G401.6 (cell line): ENCODE measurements at regions not wholly inside any gene's neighbourhood (a gene's known extent, or its start where the extent isn't known, plus 50 kb on each side); places are given as distances from the start of the nearest gene placed in this dataset.
"Not testable (repeated sequence)": the region's sequence is repeated elsewhere in the genome, so short reads cannot be mapped to it uniquely, and the experiment has no call there.

Experiments used
- FAIRE-seq: peaks from 2 replicates; lab custom pipeline; 2012; peaks lifted over from hg19 to GRCh38; lab: Jason Lieb, UNC

DNA sequence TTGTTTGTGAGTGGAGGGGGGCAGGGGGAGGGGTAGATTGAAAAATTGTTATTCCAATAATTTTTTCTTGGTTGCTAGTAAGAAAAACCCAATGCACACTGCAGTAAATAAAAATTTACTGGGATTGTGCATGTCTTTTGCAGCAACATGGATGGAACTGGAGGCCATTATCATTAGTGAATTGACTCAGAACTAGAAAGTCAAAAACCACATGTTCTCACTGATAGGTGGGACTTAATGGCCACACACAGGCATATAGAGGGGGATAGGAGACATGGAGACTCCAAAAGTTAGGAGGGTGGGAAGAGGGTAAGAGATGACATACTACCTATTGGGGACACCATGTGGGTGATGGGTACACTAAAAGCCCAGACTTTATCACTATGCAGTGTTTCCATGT, 67.2 kb downstream of the BUB3 start:
- FAIRE-seq, result no peak

DNA sequence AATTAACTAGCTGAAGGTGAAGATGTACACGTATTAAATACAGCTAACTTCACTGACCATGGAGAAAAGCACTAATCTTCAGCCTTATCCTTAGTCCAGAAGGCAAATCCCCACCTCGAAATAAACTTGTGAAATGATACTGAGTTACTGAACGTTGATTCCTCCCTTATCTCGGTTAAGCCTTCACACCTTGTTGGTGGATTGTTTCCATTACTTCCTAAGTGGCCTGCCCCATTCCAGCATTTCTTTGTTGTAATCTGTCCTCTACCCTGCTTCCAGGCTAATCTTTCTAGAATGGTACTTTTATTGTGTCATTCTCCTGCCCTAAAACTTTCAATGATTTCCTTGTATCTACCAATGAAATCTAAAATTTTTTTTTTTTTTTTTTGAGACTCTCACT, 68.6 kb downstream of the BUB3 start:
- FAIRE-seq, result no peak

DNA sequence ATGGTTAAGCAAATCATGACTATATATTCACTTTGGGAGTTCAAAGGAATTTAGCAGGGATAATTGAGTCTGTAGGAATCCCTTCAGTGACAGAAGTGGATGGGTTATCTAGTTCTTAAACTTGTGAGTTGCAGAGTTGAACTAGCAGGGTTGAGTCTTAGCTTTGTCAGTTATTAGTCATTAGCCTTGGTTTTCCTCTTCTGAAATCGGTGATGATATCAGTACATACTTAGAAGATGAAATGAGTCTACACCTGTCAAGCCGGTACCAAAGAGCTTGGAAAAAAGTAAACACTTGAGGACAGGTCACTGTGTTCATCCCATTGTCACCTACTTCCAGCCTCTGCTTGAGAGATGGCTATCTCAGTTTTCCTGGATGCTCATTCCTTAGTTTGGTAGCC, 73.5 kb downstream of the BUB3 start:
- no peak for FAIRE-seq

DNA sequence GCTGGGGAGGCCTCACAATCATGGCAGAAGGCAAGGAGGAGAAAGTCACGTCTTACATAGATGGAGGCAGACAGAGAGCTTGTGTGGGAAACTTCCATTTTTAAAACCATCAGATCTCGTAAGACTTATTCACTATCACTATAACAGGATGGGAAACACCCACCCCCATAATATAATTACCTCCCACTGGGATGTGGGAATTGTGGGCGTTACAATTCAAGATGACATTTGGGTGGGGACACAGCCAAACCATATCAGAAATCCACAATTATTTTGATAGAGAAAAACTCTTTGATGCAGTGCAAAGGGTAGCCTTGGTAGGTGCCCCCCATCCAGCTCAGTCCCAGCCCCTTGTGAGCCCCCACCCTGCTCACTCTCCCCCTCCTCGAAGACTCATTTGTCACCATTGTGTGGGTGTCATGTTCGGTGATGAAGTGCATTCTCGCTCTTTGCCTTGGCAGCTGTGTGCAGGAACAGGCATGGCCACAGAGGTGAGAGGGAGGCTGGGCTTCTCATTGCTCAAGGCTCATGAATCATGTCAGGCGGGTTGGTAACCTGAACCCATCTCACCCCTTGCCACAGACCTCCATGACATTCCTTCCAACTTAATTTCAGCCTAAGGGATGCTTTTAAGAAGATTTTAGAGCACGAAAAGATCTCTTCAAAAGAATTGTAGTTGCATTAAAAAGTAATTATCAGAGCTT, 75.9 kb downstream of the BUB3 start:
- no peak for FAIRE-seq

DNA sequence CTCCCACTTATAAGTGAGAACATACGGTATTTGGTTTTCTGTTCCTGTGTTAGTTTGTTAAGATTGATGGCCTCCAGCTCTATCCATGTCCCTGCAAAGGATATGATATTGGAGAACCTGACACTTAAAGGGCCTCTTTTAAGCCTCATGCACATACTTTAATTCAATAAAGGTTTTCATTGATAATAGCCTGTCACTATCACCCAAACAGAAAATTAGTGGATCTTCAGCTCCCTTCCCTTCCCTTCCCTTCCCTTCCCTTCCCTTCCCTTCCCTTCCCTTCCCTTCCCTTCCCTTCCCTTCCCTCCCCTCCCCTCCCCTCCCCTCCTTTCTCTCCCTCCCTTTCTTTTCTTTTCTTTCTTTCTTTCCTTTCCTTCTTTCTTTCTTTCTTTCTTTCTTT, 78.7 kb downstream of the BUB3 start:
- FAIRE-seq, result not testable (repeated sequence)

DNA sequence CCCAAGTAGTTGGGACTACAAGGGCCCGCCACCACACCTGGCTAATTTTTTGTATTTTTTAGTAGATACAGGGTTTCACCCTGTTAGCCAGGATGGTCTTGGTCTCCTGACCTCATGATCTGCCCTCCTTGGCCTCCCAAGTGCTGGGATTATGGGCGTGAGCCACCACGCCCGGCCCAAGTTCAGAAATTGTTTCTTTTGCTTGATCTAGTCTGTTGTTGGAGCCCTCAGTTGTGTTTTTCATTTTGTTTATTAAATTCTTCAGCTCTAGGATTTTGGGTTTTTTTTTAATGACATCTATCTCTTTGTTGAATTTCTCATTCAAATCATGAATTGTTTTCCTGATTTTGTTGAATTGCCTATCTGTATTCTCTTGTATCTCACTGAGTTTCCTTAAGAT, 80.8 kb downstream of the BUB3 start:
- FAIRE-seq, result not testable (repeated sequence)

DNA sequence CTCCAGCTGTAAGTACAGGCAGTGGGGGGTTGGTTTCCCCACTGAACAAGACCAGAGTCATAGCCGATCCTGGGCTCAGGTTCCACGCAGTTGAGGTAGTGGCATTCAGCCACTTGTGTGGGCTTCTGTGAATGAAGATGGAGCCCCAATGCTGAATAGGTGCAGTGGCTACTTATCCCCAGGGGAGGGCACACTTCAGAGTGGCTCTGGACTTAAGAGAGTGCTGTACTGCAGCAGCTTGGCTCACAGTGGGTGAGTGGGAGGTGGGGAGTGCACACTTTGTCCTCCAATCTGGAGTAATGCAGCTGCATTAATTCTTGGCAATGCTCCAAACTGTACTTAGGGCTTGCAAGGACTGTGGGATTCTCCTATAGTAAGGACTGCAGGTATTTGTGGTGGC, 81.9 kb downstream of the BUB3 start:
- FAIRE-seq, result no peak

DNA sequence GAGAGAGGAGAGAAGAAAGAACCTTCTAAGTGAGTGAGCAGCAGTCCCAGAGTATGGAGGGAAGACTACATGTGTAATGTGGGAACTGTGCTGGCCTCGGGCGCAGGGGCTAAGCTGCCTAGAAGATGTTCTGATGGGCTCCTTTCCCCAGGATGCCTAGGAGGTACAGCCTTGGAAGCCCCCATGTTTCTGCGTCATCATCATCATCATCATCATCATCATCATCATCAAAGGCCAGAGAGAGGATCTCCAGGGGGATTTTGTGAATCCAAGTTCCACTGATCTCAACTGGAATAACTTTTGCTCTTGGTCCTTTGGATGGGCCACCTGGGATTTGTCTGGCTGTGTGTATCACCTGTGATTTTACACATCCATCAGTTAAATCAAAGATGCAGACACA, 86.0 kb downstream of the BUB3 start:
- FAIRE-seq, result no peak

DNA sequence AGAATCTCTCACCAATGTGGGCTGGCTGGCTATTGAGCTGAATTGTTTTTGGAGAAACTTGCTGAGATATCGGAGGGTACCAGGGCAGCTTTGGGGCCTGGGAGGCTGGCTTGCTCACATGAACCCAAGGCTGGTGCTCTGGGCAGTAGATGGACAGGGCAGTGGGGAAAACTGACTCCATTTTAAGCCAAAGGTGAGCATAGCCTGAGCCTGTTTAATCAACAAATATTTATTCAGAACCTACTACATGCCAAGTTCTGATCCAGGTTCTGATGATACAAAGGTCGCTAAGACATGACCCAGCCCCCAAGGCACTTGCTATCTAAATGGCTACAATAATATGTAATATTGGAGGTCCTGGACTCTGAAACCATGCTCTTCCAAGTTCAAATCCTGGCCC, 86.6 kb downstream of the BUB3 start:
- FAIRE-seq, result no peak

DNA sequence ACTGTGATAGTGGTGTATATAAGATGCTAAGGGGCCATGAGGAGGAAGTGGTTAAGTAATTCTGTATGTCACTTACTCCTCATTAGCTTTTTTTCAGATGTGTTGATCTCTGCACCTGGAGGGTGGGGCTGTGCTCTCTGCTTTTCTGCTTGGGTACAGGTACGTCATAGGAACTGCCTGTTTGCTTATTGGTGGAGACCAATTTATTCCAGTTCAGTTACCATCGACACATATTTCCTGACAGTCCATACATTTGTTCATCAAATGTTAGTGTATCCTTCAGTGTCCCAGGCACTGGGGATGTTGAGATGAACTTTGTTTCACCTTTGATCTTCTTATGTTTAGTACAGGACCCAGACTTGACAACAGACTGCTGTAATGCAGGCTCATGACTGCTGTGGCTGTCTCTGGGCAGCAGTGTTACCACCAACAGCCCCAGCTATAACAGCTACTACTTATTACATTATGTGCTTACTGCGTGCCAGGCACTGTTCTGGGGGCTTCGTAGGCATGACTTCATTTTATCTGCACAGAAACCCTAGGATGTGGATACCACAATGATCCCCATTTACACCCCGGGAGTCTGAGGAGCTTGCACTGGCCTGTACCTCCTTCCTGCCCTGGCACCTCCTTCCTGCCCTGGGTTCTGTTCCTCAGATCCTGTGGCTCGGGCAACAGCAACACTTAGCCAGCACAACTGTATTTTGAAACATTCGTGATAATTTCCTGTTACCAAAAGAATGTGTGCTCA, 87.4 kb downstream of the BUB3 start:
- no peak for FAIRE-seq

DNA sequence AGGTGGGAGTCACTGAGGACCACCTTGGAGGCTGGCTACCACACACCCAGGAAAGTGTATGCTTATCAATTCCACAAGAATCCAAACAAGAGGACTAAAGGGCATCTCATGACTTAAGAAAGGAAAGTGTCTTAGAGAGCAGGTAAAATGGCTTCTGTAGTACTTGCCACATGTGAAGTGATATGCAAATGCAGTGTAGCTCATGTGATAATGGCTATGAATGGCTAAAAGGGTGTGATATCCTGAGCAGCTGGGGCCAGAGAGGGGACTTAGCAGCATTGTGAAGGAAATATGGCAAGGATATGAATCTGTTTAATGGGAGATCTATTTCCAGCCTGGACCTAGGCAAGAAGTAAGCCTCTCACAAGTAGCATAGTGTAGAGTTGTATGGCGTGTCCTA, 90.5 kb downstream of the BUB3 start:
- no peak for FAIRE-seq

DNA sequence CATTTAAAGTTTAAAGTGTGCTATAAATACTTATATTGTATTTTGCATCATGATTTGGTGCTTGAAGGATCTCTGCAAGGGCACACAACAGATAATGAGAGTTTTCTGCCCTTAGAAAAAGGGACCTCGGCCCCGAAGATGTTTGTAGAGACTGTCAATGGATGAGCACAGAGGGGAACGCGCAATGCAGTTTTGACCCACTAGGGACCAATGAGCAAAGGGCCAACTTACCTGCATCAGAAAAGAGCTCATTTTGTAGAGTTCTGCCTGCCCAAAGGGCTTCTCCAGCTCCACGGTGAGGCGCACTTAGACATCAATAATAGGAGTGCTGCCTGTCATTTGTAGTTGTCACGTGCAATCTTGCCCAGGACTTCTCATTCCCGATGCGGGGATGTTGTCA, 91.1 kb downstream of the BUB3 start:
- FAIRE-seq, result no peak

DNA sequence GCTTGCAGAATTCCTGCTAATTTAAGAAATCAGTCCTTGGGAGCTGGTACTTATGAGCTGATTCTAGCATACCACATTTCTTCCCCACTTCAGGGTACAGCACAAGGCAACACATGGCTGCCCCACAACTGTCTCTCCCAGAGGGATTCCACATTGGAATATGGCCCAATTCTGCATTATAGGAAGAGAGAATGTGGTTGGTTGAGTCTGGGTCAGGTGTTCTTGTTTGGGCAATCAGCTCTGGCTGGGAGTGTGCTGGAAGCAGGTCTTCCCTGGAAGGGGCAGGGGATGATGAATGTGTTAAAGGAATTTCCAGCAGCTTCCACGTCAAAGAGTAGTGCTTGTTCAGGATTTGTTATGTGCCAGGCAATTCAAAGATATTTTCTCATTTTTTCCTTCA, 95.7 kb downstream of the BUB3 start:
- no peak for FAIRE-seq

DNA sequence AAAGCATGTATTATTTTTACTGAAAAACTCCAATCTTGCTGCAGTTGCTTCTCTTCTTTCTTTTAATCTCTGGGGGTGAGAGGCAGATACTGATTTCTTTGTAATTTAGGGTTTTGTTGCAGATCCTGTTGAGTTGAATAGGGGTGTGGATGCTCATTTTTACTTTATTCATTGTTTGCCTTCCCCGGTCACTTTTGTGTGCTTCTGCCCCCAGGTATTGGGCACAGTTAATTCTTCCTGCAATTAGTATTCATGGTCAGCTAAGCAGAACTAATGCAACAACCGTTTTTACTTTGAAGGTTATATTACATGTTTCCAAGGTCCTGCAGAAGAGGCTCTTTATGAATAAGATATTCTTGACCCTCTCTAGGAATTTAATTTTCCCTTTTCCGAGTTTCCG, 96.4 kb downstream of the BUB3 start:
- no peak for FAIRE-seq

DNA sequence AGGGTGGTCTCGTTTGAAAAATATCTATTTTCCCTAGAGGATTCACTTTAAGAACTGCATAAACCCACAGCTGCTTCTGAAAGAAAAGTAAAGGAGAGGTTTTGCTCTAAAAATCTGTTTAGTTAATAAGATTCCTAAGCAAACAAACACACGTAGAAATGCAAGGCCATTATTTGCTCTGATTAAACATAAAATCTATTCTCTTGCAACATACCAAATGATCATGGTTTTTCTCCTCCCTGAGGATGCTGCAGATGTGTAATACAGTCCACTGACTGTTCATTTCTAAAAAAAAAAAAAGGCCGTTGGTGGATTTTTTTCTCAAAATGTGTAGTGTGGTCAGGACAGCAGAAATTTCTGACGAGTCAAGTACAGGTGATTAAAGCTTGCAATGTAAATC, 98.6 kb downstream of the BUB3 start:
- FAIRE-seq, result no peak

DNA sequence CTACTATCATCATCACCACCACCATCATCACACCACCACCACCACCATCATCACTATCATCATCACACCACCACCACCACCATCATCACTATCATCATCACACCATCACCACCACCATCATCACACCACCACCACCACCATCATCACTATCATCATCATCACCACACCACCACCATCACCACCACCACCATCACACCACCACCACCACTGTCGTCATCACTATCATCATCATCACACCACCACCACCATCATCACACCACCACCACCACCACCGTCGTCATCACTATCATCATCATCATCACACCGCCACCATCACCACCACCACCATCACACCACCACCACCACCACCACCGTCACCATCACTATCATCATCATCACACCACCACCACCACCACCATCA, 100.1 kb downstream of the BUB3 start:
- not testable (repeated sequence) for FAIRE-seq

DNA sequence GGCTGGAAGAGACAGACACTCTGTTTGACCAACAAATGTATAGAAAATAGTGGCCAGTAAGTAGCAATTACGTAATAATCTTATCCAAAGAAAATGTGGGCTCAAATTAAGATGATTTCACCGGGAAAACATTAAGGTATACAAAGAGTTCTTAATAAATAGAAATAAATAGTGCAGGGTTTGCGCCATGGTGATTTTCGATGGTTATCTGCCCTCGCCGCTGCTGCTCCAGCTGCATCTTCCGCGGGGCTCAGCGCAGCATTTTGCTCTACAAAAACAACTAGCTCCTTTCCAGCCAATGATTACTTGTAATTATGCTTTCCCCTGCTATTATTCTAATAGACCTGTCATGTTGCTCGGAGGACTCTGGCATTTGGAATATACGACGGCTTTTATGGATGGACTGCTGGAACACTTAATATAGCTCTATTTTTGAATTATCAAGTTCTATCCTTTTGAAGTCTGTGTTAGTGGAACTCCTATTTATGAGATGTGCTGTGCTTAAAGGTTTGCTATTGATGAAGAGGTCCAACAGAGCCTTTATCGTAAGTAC, 103.8 kb downstream of the BUB3 start:
- no peak for FAIRE-seq

DNA sequence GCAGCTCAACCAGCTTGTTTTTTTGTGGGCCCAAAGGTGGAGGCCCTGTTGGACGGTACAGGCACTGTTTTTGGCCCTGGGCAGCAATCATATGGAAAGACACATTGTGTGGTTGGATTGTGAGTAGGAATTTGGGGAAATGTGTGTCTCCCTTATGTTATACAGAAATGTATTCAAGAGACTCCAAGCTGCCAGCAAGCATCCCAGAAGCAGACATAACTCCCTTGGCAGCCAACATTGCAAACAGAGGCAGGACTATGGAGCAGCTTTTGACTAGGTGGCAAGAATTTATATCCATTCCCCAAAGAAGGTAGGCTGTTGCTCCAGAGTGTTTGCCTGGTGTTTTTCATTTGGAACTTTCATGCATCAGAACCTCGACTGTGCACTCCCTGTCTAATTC, 104.9 kb downstream of the BUB3 start:
- no peak for FAIRE-seq

DNA sequence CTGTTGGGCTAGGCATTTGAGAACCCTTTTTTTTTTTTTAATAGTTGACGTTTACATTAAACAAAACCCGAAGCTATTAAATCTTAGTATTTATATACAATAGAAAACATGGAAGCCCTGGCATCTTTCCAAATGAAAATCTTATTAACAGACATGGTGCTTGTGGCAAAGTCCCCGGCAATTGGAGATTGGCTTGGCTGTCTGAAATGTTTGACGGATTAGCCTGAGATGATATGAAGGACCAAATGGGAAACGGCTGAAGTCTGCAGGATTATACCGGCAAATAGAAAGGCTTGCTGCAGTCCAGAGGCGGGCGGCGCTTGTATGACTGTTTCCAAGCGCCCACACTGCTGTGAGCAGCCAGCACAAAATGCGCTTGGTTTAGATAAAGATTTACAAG, 105.6 kb downstream of the BUB3 start:
- no peak for FAIRE-seq

DNA sequence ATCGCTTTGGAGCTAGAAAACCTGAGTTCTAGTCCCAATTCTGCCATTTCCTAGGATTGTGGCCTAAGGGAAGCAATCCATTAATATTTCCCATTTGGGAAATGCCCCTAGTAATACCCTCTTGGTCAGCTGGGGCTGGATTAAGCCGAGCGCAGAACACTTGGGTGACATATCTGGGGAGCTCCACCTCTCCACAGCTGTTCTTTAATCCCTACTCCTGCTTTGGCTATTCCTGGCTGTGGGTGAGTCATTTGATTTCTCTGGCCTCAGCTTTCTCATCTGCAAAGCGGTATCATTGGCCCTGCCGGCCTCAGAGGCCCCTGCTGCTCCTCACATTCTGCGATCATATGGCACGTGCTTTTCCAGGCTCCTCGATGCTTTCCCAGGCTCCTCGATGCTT, 108.3 kb downstream of the BUB3 start:
- no peak for FAIRE-seq

DNA sequence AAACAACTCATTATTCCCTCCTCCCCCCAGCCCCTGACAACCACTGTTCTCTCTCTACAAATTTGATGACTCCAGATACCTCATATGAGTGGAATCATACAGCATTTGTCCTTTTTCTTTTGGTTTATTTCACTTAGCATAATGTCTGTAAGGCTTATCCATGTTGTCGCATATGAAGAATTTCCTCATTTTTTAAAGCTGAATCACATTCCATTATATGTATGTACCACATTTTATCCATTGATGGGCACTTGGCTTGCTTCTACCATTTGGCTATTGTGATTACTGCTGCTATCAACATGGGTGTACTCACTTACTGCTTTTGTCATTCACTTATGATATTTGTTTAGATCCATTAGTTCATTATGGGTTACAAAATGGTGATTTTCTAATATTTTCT, 112.8 kb downstream of the BUB3 start:
- FAIRE-seq, result no peak

DNA sequence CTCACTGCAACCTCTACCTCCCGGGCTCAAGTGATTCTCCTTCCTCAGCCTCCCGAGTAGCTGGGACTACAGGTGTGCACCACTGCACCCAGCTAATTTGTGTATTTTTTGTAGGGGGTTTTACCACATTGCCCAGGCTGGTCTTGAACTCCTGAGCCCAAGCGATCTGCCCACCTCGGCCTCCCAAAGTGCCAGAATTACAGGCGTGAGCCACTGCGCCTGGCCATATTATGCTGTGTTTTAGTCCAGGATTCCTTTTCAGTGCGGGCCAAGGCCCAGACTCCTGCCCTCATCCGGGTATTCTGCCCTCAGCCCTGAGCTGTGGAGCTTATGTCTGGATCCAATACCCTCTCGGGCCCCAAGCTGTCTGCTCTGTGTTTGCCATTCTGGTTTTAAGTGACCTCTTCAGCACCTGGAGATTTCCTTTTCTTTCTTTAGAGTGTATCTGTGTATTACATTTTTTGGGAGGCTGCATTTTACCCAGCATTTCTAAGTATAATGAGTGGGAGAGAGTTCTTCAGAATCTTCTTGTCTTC, 114.9 kb downstream of the BUB3 start:
- FAIRE-seq, result no peak

DNA sequence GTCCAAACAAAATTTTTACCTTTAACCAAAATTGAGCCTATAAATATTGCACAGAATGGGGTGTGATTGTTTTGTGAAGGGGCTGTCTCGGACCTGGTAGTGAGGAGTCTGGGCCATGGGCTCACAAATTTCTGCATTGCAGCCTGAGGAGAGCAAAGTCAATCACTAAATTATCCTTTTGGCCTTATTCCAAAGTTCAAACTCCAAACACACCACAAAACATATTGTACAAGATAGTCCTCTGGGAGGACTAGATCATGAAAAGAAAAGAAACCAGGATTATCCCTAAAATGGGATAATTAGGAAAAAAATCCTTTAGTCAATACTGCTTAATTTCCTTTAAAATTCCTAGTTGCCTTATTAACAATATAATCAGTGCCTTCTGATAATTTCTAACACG, 115.5 kb downstream of the BUB3 start:
- FAIRE-seq, result no peak

DNA sequence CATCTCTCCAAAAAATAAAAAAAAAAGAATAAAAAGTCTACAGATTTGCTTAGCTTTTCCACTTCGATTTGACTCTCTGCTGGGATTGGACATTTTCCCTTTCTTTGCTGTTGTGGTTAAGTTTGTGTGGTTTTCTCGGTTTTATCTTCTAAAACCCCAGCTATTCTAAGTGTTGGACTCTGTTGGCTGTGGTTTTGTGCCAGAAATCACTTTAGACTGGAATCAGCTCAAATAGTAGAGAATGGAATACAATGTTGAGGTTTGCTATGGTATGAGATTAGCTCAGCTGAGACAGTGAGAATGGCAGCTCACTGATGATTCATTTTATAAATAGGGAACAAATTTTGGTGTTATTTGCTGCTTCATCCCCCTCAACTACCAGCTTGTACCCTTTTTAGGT, 116.0 kb downstream of the BUB3 start:
- no peak for FAIRE-seq
